DOHH2 (cell line): ENCODE measurements at regions not wholly inside any gene's neighbourhood (a gene's known extent, or its start where the extent isn't known, plus 50 kb on each side); places are given as distances from the start of the nearest gene placed in this dataset.

Experiments
- EZH2phosphoT487 ChIP-seq: fragments of 200-600 bp; sonication (generic); IDR thresholded peaks from 2 replicates; pipeline ENCODE4 v1.6.1; 2017; ENCODE audit warnings: borderline replicate concordance, mild to moderate bottlenecking, antibody characterized with exemption, low read length, moderate library complexity, mixed read lengths
- TF ChIP-seq, protein P1 (sequence below): fragments of 200-600 bp; sonication (generic); IDR thresholded peaks from one replicate; pipeline ENCODE4 v1.5.1; 2014; ENCODE audit warnings: antibody characterized with exemption, mild to moderate bottlenecking, low read depth, low read length; ENCODE audit not compliant: poor library complexity, severe bottlenecking

DNA sequence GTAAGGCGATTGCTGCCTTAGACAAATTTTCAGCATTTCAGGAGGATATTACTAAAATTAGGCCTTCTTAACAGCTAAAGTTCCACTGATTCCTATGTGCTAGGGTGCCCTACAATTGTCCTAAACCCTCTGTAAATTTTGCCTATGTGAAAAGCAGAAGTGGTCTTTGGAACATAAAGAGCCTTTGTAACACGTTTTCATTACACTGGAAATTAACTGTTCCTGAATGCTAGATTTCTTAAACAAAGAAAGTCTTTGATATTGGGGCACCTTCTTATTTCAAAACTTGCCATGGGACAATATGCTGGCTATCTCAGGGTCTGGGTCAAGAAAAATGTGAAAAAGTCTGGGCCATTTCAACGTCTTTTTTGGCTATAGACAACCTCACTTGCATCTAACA is 60.4 kb upstream of the MOCS2 start:
- no peak for TF ChIP-seq EZH2phosphoT487
- TF ChIP-seq, protein P1, sequence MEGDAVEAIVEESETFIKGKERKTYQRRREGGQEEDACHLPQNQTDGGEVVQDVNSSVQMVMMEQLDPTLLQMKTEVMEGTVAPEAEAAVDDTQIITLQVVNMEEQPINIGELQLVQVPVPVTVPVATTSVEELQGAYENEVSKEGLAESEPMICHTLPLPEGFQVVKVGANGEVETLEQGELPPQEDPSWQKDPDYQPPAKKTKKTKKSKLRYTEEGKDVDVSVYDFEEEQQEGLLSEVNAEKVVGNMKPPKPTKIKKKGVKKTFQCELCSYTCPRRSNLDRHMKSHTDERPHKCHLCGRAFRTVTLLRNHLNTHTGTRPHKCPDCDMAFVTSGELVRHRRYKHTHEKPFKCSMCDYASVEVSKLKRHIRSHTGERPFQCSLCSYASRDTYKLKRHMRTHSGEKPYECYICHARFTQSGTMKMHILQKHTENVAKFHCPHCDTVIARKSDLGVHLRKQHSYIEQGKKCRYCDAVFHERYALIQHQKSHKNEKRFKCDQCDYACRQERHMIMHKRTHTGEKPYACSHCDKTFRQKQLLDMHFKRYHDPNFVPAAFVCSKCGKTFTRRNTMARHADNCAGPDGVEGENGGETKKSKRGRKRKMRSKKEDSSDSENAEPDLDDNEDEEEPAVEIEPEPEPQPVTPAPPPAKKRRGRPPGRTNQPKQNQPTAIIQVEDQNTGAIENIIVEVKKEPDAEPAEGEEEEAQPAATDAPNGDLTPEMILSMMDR = no peak
